ENCODE measurements at regions not wholly inside any gene's neighbourhood (a gene's known extent, or its start where the extent isn't known, plus 50 kb on each side); places are given as distances from the start of the nearest gene placed in this dataset.

DNA sequence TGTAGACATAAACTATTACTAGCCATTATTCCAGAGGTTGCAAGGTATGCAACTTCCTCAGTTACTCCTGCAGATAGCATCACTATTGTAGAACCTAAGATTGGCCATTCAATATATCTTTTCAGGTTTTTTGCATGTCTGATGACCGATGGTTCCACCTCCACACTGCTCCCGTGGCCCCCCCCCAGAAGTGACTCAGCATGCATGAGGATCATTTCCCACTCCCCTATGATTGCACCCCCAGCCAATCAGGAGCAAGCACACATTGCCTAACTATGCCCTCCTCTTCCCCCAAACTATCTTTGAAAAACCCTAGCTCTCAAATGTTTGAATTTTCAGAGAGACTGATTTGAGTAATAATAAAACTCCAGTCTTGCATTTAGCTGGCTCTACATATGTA is 601.4 kb upstream of the TLE4 start:
- TF ChIP-seq, protein P1, sequence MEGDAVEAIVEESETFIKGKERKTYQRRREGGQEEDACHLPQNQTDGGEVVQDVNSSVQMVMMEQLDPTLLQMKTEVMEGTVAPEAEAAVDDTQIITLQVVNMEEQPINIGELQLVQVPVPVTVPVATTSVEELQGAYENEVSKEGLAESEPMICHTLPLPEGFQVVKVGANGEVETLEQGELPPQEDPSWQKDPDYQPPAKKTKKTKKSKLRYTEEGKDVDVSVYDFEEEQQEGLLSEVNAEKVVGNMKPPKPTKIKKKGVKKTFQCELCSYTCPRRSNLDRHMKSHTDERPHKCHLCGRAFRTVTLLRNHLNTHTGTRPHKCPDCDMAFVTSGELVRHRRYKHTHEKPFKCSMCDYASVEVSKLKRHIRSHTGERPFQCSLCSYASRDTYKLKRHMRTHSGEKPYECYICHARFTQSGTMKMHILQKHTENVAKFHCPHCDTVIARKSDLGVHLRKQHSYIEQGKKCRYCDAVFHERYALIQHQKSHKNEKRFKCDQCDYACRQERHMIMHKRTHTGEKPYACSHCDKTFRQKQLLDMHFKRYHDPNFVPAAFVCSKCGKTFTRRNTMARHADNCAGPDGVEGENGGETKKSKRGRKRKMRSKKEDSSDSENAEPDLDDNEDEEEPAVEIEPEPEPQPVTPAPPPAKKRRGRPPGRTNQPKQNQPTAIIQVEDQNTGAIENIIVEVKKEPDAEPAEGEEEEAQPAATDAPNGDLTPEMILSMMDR (IDR thresholded peaks at IDR 0.05; ENCODE audit: insufficient read depth, low read depth, low read length) = no peak
- no peaks in the 10 kb centered on the region for H3K27me3 ChIP-seq (ENCODE audit: control insufficient read depth, insufficient read depth, low read length)
- H3K36me3 ChIP-seq (ENCODE audit: control insufficient read depth, insufficient read depth, low read length) = no peaks in the 10 kb centered on the region
- POLR2A ChIA-PET = no interaction called here
- CTCF ChIA-PET = no interaction called here
- H3K4me3 ChIP-seq (ENCODE audit: low read depth, low read length) = no peak overlapping the region
- no peak for DNase-seq (ENCODE audit: low read depth)

DNA sequence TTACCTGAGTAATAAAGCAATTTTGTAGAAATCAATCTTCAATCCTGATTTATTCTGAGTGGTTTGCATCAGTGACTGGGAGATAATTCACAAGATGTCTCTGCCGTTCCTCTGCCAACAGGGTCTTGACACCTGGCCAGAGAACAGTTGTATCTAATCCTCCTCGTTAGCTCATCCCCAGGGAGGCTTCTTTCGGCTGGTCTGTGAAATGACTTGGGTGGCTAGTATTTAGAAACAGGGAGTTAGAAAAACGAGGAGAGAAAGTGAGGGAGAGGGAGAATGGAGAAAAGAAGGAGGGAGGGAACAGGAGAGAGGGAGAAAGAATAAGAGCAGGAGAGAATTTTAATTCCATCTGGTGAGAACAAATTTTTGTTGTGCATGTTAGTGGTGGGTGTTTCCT is 600.2 kb upstream of the TLE4 start:
- POLR2A ChIA-PET = no interaction called here
- TF ChIP-seq, protein P1 (IDR thresholded peaks at IDR 0.05; ENCODE audit: insufficient read depth, low read depth, low read length) = no peak
- Histone ChIP-seq H3K27me3 (ENCODE audit: control insufficient read depth, insufficient read depth, low read length) (no peaks in the 10 kb centered on the region), H3K4me3 (ENCODE audit: low read depth, low read length) (no peak overlapping the region), H3K36me3 (ENCODE audit: control insufficient read depth, insufficient read depth, low read length) (no peaks in the 10 kb centered on the region)
- CTCF ChIA-PET = no interaction called here
- DNase-seq (ENCODE audit: low read depth) = no peak

DNA sequence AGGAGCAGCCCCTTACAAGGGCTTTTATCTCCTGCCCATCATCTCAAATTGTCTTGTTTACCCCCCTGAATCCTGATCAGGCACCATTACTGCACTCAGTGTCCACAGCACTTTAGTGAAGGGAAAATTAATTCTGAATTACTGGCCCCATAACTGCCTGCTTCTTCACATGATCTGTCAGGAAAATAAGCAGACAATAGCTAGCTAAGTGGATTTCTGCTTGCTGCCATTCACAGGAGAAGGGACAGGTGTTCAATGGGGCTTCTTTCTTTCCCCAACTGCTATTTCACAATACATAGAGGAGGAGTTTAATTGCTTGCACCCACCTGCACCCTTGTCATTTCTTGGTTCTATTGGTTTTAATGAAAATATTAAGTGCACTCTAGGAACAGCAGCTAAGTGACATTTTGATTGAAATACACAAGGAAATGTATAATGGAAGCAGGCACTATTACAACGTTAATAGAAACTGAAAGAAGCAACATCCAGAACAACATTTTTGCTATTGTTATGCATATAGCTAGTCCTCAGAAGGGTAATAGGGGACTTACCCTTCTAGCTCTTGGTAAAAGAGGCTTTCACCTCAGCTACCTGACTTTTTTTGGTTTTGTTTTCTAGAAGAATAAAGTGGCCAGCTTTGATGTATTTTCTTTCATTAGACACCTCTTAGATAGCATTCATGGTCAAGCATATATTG is 599.3 kb upstream of the TLE4 start:
- POLR2A ChIA-PET = no interaction called here
- CTCF ChIA-PET = interaction anchor here (2.0 kb wide), 1 partner anchor 9 kb away, joined by 5 read pairs; no protein-coding TSS in a partner anchor
- Histone ChIP-seq H3K27me3 (ENCODE audit: control insufficient read depth, insufficient read depth, low read length) (no peaks in the 10 kb centered on the region), H3K4me3 (ENCODE audit: low read depth, low read length) (no peak overlapping the region), H3K36me3 (ENCODE audit: control insufficient read depth, insufficient read depth, low read length) (no peaks in the 10 kb centered on the region)
- no peak for DNase-seq (ENCODE audit: low read depth)
- TF ChIP-seq, protein P1 (IDR thresholded peaks at IDR 0.05; ENCODE audit: insufficient read depth, low read depth, low read length) = no peak

DNA sequence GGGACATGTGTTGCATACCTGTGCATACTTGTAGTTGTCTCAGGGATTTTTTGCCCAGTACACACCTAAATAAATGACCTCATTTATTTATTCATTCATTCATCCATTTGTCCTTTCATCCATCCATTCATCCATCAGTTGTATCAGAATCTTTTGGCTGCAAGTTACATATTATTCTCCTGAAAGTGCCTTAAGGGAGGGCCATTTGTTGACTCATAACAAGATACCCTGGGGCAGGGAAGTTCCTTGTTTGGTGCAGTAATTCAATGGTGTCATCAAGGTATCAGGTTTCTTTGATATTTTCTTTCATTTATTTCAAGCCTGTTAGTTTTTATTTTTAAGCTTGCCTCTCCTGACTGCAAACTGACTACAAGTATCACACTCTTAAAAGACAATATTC is 597.9 kb upstream of the TLE4 start:
- Histone ChIP-seq H3K27me3 (ENCODE audit: control insufficient read depth, insufficient read depth, low read length) (no peaks in the 10 kb centered on the region), H3K36me3 (ENCODE audit: control insufficient read depth, insufficient read depth, low read length) (no peaks in the 10 kb centered on the region), H3K4me3 (ENCODE audit: low read depth, low read length) (no peak overlapping the region)
- ChIA-PET CTCF (interaction anchor here (1.6 to 2.0 kb wide), 2 partner anchors 10 to 40 kb away, joined by 4 to 5 read pairs; no protein-coding TSS in a partner anchor), POLR2A (no interaction called here)
- peak; percentile 45 for DNase-seq (ENCODE audit: low read depth)
- TF ChIP-seq, protein P1 (IDR thresholded peaks at IDR 0.05; ENCODE audit: insufficient read depth, low read depth, low read length) = no peak

DNA sequence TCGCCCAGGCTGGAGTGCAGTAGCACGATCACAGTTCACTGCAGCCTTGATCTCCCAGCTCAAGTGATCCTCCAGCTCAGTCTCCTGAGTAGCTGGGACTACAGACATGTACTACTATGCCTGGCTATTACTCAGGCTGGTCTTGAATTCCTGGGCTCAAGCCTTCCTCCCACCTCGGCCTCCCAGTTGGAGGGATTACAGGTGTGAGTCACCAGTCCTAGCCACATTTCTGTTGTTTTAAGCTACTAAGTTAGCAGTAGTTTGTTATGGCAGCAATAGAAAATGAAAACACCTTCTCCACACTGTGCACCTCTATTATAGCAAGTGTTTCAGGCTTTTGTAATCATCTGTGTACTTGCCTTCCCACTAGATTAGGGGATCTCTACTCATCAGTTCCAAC is 588.9 kb upstream of the TLE4 start:
- no peaks in the 10 kb centered on the region for H3K36me3 ChIP-seq (ENCODE audit: control insufficient read depth, insufficient read depth, low read length)
- no peak overlapping the region for H3K4me3 ChIP-seq (ENCODE audit: low read depth, low read length)
- DNase-seq (ENCODE audit: low read depth) = no peak
- ChIA-PET CTCF (interaction anchor here (1.4 kb wide), 1 partner anchor 116 kb away, joined by 3 read pairs; no protein-coding TSS in a partner anchor), POLR2A (no interaction called here)
- no peaks in the 10 kb centered on the region for H3K27me3 ChIP-seq (ENCODE audit: control insufficient read depth, insufficient read depth, low read length)
- TF ChIP-seq, protein P1 (IDR thresholded peaks at IDR 0.05; ENCODE audit: insufficient read depth, low read depth, low read length) = no peak

Data from BJ (cell line).